Keratinocyte (primary cell): ENCODE measurements at regions not wholly inside any gene's neighbourhood (a gene's known extent, or its start where the extent isn't known, plus 50 kb on each side); places are given as distances from the start of the nearest gene placed in this dataset.

Experiments
- DNase-seq: peaks from one replicate; pipeline ENCODE4 v3.0.0-alpha.2; 2011; ENCODE audit warnings: low read depth, missing footprints, low spot score
- FAIRE-seq: peaks from 2 replicates; lab custom pipeline; 2011; peaks lifted over from hg19 to GRCh38; lab: Jason Lieb, UNC
- H2AFZ ChIP-seq: 2 replicates; pipeline ENCODE4 v1.6.0; 2012; ENCODE audit warnings: low read length, control low read depth, inconsistent platforms; ENCODE audit not compliant: control insufficient read depth
- H3K27ac ChIP-seq: 2 replicates; pipeline ENCODE4 v1.5.1; 2011; ENCODE audit warnings: low read length; ENCODE audit not compliant: control insufficient read depth, insufficient read depth
- H3K27me3 ChIP-seq: 3 replicates; pipeline ENCODE4 v1.6.0; 2011; ENCODE audit warnings: low read length; ENCODE audit not compliant: control insufficient read depth, insufficient read depth; ENCODE audit errors: extremely low read depth
- H3K36me3 ChIP-seq, 2 experiments: 2 replicates in 1 of 2; 3 replicates in 1 of 2; pipeline ENCODE4 v1.5.1; 2011; ENCODE audit warnings: low read length in 2 of 2, mild to moderate bottlenecking in 1 of 2; ENCODE audit not compliant: control insufficient read depth in 2 of 2, insufficient read depth in 2 of 2; ENCODE audit errors: extremely low read depth in 1 of 2
- H3K4me1 ChIP-seq: 3 replicates; pipeline ENCODE4 v1.5.1; 2011; ENCODE audit warnings: low read length; ENCODE audit not compliant: control insufficient read depth, insufficient read depth; ENCODE audit errors: extremely low read depth
- H3K4me2 ChIP-seq: 3 replicates; pipeline ENCODE4 v1.6.0; 2011; ENCODE audit warnings: low read depth, low read length; ENCODE audit not compliant: control insufficient read depth, insufficient read depth; ENCODE audit errors: extremely low read depth
- H3K4me3 ChIP-seq, 3 experiments: fragments of 200-600 bp in 1 of 3; sonication (generic) in 1 of 3; 2 replicates in 2 of 3; 3 replicates in 1 of 3; pipeline ENCODE4 v1.5.1; 2011 to 2016; ENCODE audit warnings: low read length in 3 of 3, mild to moderate bottlenecking in 3 of 3, control low read depth in 2 of 3, inconsistent platforms in 1 of 3, low read depth in 1 of 3, mixed read lengths in 1 of 3, mixed run types in 1 of 3, moderate library complexity in 1 of 3; ENCODE audit not compliant: control insufficient read depth in 2 of 3, insufficient read depth in 2 of 3; ENCODE audit errors: extremely low read depth in 1 of 3
- H3K79me2 ChIP-seq: 2 replicates; pipeline ENCODE4 v1.6.0; 2012; ENCODE audit warnings: low read length; ENCODE audit not compliant: control insufficient read depth, insufficient read depth
- H3K9ac ChIP-seq: 3 replicates; pipeline ENCODE4 v1.6.0; 2011; ENCODE audit warnings: low read length; ENCODE audit not compliant: control insufficient read depth, insufficient read depth; ENCODE audit errors: extremely low read depth
- H3K9me1 ChIP-seq: 3 replicates; pipeline ENCODE4 v1.6.0; 2011; ENCODE audit warnings: low read length; ENCODE audit not compliant: control insufficient read depth, insufficient read depth; ENCODE audit errors: extremely low read depth
- H3K9me3 ChIP-seq: 2 replicates; pipeline ENCODE4 v1.5.1; 2012; ENCODE audit warnings: low read depth, low read length; ENCODE audit not compliant: control insufficient read depth
- H4K20me1 ChIP-seq: 3 replicates; pipeline ENCODE4 v1.6.0; 2011; ENCODE audit warnings: low read length; ENCODE audit not compliant: control insufficient read depth, insufficient read depth; ENCODE audit errors: extremely low read depth
- CTCF ChIP-seq, 3 experiments: IDR thresholded peaks in 1 of 3; conservative IDR thresholded peaks in 1 of 3; optimal IDR thresholded peaks in 1 of 3; 2 replicates in 2 of 3; 3 replicates in 1 of 3; pipeline versions ENCODE3 to v1.5.1; 2011; ENCODE audit warnings: low read length in 3 of 3, mild to moderate bottlenecking in 3 of 3, moderate library complexity in 2 of 3, control low read depth in 1 of 3, inconsistent platforms in 1 of 3; ENCODE audit not compliant: insufficient read depth in 2 of 3; ENCODE audit errors: extremely low read depth in 1 of 3
- EZH2 ChIP-seq: IDR thresholded peaks from one replicate; pipeline ENCODE4 v1.6.1; 2012; ENCODE audit warnings: inconsistent platforms, mild to moderate bottlenecking, low read length, moderate library complexity
- dilution Hi-C: fragments of 300-500 bp; cut with MboI; formaldehyde crosslinking; loops from one replicate; pipeline ENCODE4 v1.7.0; 2020; ENCODE audit warnings: low sequenced_read_pairs; ENCODE audit not compliant: extremely low pct_ligation_motif_present

- Histone ChIP-seq H3K9me1 (no peaks in the 10 kb centered on the region), H3K9me3 (no peaks in the 10 kb centered on the region), H3K27ac (no peak overlapping the region), H3K4me3 (no peak overlapping the region), H3K36me3 (no peaks in the 10 kb centered on the region), H3K4me1 (no peaks in the 10 kb centered on the region), H2AFZ (no peak overlapping the region), H4K20me1 (no peaks in the 10 kb centered on the region), H3K79me2 (no peaks in the 10 kb centered on the region), H3K9ac (no peak overlapping the region), H3K27me3 (no peaks in the 10 kb centered on the region), H3K4me2 (no peak overlapping the region)
- no peak for FAIRE-seq
- DNase-seq, result no peak
- dilution Hi-C loops, result loop anchor here (10.0 kb wide), 1 partner anchor 51 kb away; no protein-coding TSS in a partner anchor
- TF ChIP-seq EZH2 (no peak), CTCF (optimal IDR thresholded peaks at IDR 0.05 in 1 of 3, IDR thresholded peaks at IDR 0.05 in 1 of 3, conservative IDR thresholded peaks at IDR 0.05 in 1 of 3; ENCODE audit: extremely low read depth in 1 of 3, insufficient read depth in 2 of 3, low read length in 3 of 3) (no peak)
These were observed 254.6 kb upstream of the ATP5MC3 start for GRCh38 chr2:175436076-175436475.

- Histone ChIP-seq H4K20me1 (no peaks in the 10 kb centered on the region), H3K36me3 (no peaks in the 10 kb centered on the region), H2AFZ (no peak overlapping the region), H3K4me2 (no peak overlapping the region), H3K9me1 (no peaks in the 10 kb centered on the region), H3K79me2 (no peaks in the 10 kb centered on the region), H3K27ac (no peak overlapping the region), H3K4me3 (no peak overlapping the region), H3K4me1 (no peaks in the 10 kb centered on the region), H3K9me3 (no peaks in the 10 kb centered on the region), H3K9ac (no peak overlapping the region), H3K27me3 (no peaks in the 10 kb centered on the region)
- TF ChIP-seq EZH2, result no peak
- DNase-seq, result no peak
- dilution Hi-C loops, result loop anchor here (10.0 kb wide), 1 partner anchor 50 kb away; no protein-coding TSS in a partner anchor
- FAIRE-seq, result no peak
These were observed 253.5 kb upstream of the ATP5MC3 start for GRCh38 chr2:175435012-175435411.

GRCh38 chr2:175432793-175433192 lies 251.3 kb upstream of the ATP5MC3 start:
- Histone ChIP-seq H3K9ac (no peak overlapping the region), H2AFZ (no peak overlapping the region), H3K36me3 (no peaks in the 10 kb centered on the region), H3K27ac (no peak overlapping the region), H3K4me2 (no peak overlapping the region), H3K9me3 (no peaks in the 10 kb centered on the region), H3K4me1 (no peaks in the 10 kb centered on the region), H3K27me3 (no peaks in the 10 kb centered on the region), H3K9me1 (no peaks in the 10 kb centered on the region), H4K20me1 (no peaks in the 10 kb centered on the region), H3K79me2 (no peaks in the 10 kb centered on the region), H3K4me3 (no peak overlapping the region)
- FAIRE-seq (no peak), DNase-seq (no peak)
- TF ChIP-seq CTCF (optimal IDR thresholded peaks at IDR 0.05 in 1 of 3, IDR thresholded peaks at IDR 0.05 in 1 of 3, conservative IDR thresholded peaks at IDR 0.05 in 1 of 3; ENCODE audit: extremely low read depth in 1 of 3, insufficient read depth in 2 of 3, low read length in 3 of 3), result no peak
- no peak for TF ChIP-seq EZH2
- dilution Hi-C loops, result loop anchor here (10.0 kb wide), 1 partner anchor 48 kb away; no protein-coding TSS in a partner anchor
